ENCODE measurements at regions not wholly inside any gene's neighbourhood (a gene's known extent, or its start where the extent isn't known, plus 50 kb on each side); places are given as distances from the start of the nearest gene placed in this dataset.

DNA sequence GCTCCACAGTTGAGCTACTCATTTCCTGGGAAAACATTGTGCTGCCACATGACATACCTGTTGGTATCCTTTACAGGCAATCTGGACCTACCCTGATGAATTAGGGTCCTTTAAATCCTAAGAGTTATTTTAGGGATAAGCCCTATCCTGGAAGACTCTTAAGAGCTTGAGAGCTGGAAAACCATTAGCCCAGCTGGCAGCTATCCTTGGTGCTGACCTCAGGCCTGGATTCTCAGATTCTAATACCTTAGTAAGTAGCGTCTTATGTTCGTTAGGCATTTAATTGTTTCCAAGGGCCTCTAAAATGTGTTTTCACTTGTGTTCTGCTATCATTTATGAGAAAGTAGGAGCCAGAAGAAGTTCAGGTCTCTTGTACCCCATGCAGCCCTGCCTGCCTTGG is 93.0 kb upstream of the SORCS3 start:
- TF ChIP-seq SP1 (IDR thresholded peaks at IDR 0.05) (no peak), L3MBTL2 (conservative IDR thresholded peaks at IDR 0.05) (no peak), FOXK2 (IDR thresholded peaks at IDR 0.05) (no peak), FOXA1 (IDR thresholded peaks at IDR 0.05) (no peak), SUZ12 (IDR thresholded peaks at IDR 0.05) (no peak), LEF1 (IDR thresholded peaks at IDR 0.05; ENCODE audit: borderline replicate concordance) (no peak), BHLHE40 (IDR thresholded peaks at IDR 0.05; ENCODE audit: borderline replicate concordance) (no peak), ARNT (IDR thresholded peaks at IDR 0.05) (no peak), CTBP1 (IDR thresholded peaks at IDR 0.05; ENCODE audit: borderline replicate concordance) (no peak)

Measured in HEK293T (cell line).